HG02763 (cell line): ENCODE measurements at regions not wholly inside any gene's neighbourhood (a gene's known extent, or its start where the extent isn't known, plus 50 kb on each side); places are given as distances from the start of the nearest gene placed in this dataset.

Experiments used
- ATAC-seq: cut with Tn5 transposase; IDR thresholded peaks from one replicate; pipeline ENCODE4 v1.9.1; 2021; ENCODE audit warnings: mild to moderate bottlenecking, moderate library complexity; ENCODE audit not compliant: unreplicated experiment

- no peak for ATAC-seq
Observed at GRCh38 chr15:95918525-95918924, 412.0 kb upstream of the NR2F2 start.

GRCh38 chr15:95919460-95919859 lies 411.0 kb upstream of the NR2F2 start:
- ATAC-seq: no peak

- ATAC-seq: no peak
Observed at GRCh38 chr15:95921404-95921803, 409.1 kb upstream of the NR2F2 start.

- ATAC-seq: no peak
Observed at GRCh38 chr15:95922431-95922830, 408.1 kb upstream of the NR2F2 start.

- no peak for ATAC-seq
Observed at GRCh38 chr15:95923792-95924191, 406.7 kb upstream of the NR2F2 start.

- ATAC-seq: no peak
Observed at GRCh38 chr15:95928822-95929221, 401.7 kb upstream of the NR2F2 start.

GRCh38 chr15:95929232-95929846 lies 401.2 kb upstream of the NR2F2 start:
- ATAC-seq: peak; percentile 89

GRCh38 chr15:95930659-95931375 lies 399.7 kb upstream of the NR2F2 start:
- no peak for ATAC-seq

GRCh38 chr15:95931619-95932018 lies 398.9 kb upstream of the NR2F2 start:
- no peak for ATAC-seq

GRCh38 chr15:95932141-95932540 lies 398.4 kb upstream of the NR2F2 start:
- ATAC-seq: no peak

- ATAC-seq: no peak
Observed at GRCh38 chr15:95932676-95933075, 397.8 kb upstream of the NR2F2 start.

- no peak for ATAC-seq
Observed at GRCh38 chr15:95935852-95936251, 394.6 kb upstream of the NR2F2 start.

- no peak for ATAC-seq
Observed at GRCh38 chr15:95937128-95937528, 393.4 kb upstream of the NR2F2 start.

- no peak for ATAC-seq
Observed at GRCh38 chr15:95940431-95940985, 390.0 kb upstream of the NR2F2 start.

GRCh38 chr15:95944193-95944592 lies 386.3 kb upstream of the NR2F2 start:
- no peak for ATAC-seq

GRCh38 chr15:95944661-95945255 lies 385.7 kb upstream of the NR2F2 start:
- ATAC-seq: no peak

- no peak for ATAC-seq
Observed at GRCh38 chr15:95946241-95946640, 384.3 kb upstream of the NR2F2 start.

GRCh38 chr15:95946926-95947325 lies 383.6 kb upstream of the NR2F2 start:
- ATAC-seq: no peak

GRCh38 chr15:95948411-95948810 lies 382.1 kb upstream of the NR2F2 start:
- no peak for ATAC-seq

GRCh38 chr15:95953032-95953431 lies 377.5 kb upstream of the NR2F2 start:
- ATAC-seq: no peak

GRCh38 chr15:95957861-95958260 lies 372.6 kb upstream of the NR2F2 start:
- no peak for ATAC-seq

GRCh38 chr15:95958382-95958781 lies 372.1 kb upstream of the NR2F2 start:
- no peak for ATAC-seq
